ENCODE measurements at regions not wholly inside any gene's neighbourhood (a gene's known extent, or its start where the extent isn't known, plus 50 kb on each side); places are given as distances from the start of the nearest gene placed in this dataset.

DNA sequence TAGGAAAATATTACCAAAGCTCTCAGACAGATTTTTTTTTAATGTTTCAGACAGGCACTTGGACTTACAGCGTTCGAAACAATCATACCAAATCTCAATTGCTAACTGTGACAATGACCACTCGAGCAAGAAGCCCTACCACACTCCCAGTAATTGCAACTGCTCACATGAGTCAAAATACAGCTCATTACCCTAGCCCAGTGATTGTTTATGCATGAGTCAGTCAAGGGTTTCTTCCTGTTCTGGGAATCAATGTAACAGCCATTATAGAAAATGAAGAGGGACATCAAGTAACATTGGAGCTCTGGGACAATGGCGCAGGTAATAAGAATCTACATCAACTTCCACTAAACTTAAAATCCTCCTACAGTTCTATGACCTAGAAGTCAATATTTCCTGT is 56.1 kb upstream of the SH3GLB1 start:
- Histone ChIP-seq H3K9me3 (ENCODE audit: insufficient read depth, low read depth, low read length) (no peaks in the 10 kb centered on the region), H3K23ac (ENCODE audit: low read length) (no peak overlapping the region), H2AK5ac (ENCODE audit: low read length) (no peak overlapping the region), H3K4me1 (ENCODE audit: control insufficient read depth in 1 of 2, insufficient read depth in 2 of 2, low read length in 2 of 2) (no peaks in the 10 kb centered on the region), H2BK120ac (ENCODE audit: insufficient read depth, low read length, poor library complexity) (no peak overlapping the region), H3K4ac (ENCODE audit: low read depth, low read length) (no peak overlapping the region), H3K14ac (ENCODE audit: low read length) (no peak overlapping the region), H3K27me3 (ENCODE audit: insufficient read depth, low read length) (no peaks in the 10 kb centered on the region), H3K36me3 (ENCODE audit: control insufficient read depth in 1 of 2, insufficient read depth in 2 of 2, low read length in 2 of 2) (no peaks in the 10 kb centered on the region), H3K79me2 (ENCODE audit: control insufficient read depth, insufficient read depth, low read length, poor library complexity) (no peaks in the 10 kb centered on the region), H2BK5ac (ENCODE audit: low read depth, low read length, poor library complexity) (no peak overlapping the region), H2AFZ (ENCODE audit: insufficient read depth, low read length, poor library complexity) (no peak overlapping the region), H3K4me2 (ENCODE audit: low read length) (no peak overlapping the region), H4K91ac (ENCODE audit: low read depth, low read length) (no peak overlapping the region), H3K4me3 (ENCODE audit: low read depth, low read length) (no peak overlapping the region), H4K12ac (ENCODE audit: low read depth, low read length) (no peak overlapping the region), H3K18ac (ENCODE audit: low read length) (no peak overlapping the region), H3K9ac (ENCODE audit: low read length) (no peak overlapping the region), H3K79me1 (ENCODE audit: low read length) (no peaks in the 10 kb centered on the region), H2BK12ac (ENCODE audit: low read length) (no peak overlapping the region), H3K27ac (ENCODE audit: low read depth, low read length) (no peak overlapping the region), H4K8ac (ENCODE audit: low read depth, low read length) (no peak overlapping the region)
- DNase-seq = peak; percentile 40 to 66
- WGBS (ENCODE audit: extremely low coverage, insufficient coverage, insufficient read length) = no CpG with 5 or more reads among the region's 4 CpGs

DNA sequence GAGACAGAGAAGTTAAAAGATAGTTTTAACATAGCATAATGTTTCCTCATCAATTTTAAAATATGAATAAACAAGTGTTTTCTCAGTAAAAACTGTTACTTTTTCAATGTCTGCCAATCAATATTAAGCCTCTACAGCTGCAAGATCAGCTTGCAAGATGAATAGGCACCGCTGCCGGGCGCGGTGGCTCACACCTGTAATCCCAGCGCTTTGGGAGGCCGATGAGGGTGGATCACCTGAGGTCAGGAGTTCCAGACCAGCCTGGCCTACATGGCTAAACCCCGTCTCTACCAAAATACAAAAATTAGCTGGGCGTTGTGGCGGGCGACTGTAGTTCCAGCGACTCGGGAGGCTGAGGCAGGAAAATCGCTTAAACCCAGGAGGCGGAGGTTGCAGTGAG is 54.8 kb upstream of the SH3GLB1 start:
- Histone ChIP-seq H2AK5ac (ENCODE audit: low read length) (no peak overlapping the region), H3K4me2 (ENCODE audit: low read length) (no peak overlapping the region), H3K36me3 (ENCODE audit: control insufficient read depth in 1 of 2, insufficient read depth in 2 of 2, low read length in 2 of 2) (no peaks in the 10 kb centered on the region), H2BK120ac (ENCODE audit: insufficient read depth, low read length, poor library complexity) (no peak overlapping the region), H3K27me3 (ENCODE audit: insufficient read depth, low read length) (no peaks in the 10 kb centered on the region), H3K4me3 (ENCODE audit: low read depth, low read length) (no peak overlapping the region), H2BK12ac (ENCODE audit: low read length) (no peak overlapping the region), H3K14ac (ENCODE audit: low read length) (no peak overlapping the region), H4K91ac (ENCODE audit: low read depth, low read length) (no peak overlapping the region), H3K18ac (ENCODE audit: low read length) (no peak overlapping the region), H3K27ac (ENCODE audit: low read depth, low read length) (no peak overlapping the region), H3K4ac (ENCODE audit: low read depth, low read length) (no peak overlapping the region), H2BK5ac (ENCODE audit: low read depth, low read length, poor library complexity) (no peak overlapping the region), H3K23ac (ENCODE audit: low read length) (no peak overlapping the region), H2AFZ (ENCODE audit: insufficient read depth, low read length, poor library complexity) (no peak overlapping the region), H3K79me2 (ENCODE audit: control insufficient read depth, insufficient read depth, low read length, poor library complexity) (no peaks in the 10 kb centered on the region), H3K79me1 (ENCODE audit: low read length) (no peaks in the 10 kb centered on the region), H4K12ac (ENCODE audit: low read depth, low read length) (no peak overlapping the region), H3K4me1 (ENCODE audit: control insufficient read depth in 1 of 2, insufficient read depth in 2 of 2, low read length in 2 of 2) (no peaks in the 10 kb centered on the region), H4K8ac (ENCODE audit: low read depth, low read length) (no peak overlapping the region), H3K9ac (ENCODE audit: low read length) (no peak overlapping the region), H3K9me3 (ENCODE audit: insufficient read depth, low read depth, low read length) (no peaks in the 10 kb centered on the region)
- no CpG with 5 or more reads among the region's 14 CpGs for WGBS (ENCODE audit: extremely low coverage, insufficient coverage, insufficient read length)
- DNase-seq = no peak

DNA sequence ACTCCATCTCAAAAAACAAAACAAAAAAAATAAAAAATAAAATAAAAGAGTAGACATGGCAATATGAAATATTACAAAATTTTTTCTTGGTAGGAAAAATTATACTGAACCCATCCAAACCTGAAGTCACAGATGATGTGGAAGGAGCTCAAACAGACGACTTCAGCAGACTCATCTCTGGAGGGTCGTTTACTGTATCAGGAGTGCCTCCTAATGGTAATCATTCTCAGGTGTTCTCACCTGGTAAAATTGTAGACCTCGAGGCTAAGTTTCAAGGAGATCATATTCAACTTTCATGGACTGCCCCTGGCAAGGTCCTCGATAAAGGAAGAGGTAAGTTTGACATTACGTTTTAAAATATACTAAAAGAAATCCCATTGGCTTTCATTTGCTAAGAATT is 54.3 kb upstream of the SH3GLB1 start:
- H4K8ac ChIP-seq (ENCODE audit: low read depth, low read length) = no peak overlapping the region
- WGBS (ENCODE audit: extremely low coverage, insufficient coverage, insufficient read length) = no CpG with 5 or more reads among the region's 5 CpGs
- H3K18ac ChIP-seq (ENCODE audit: low read length) = no peak overlapping the region
- no peaks in the 10 kb centered on the region for H3K4me1 ChIP-seq (ENCODE audit: control insufficient read depth in 1 of 2, insufficient read depth in 2 of 2, low read length in 2 of 2)
- no peak overlapping the region for H3K27ac ChIP-seq (ENCODE audit: low read depth, low read length)
- no peak overlapping the region for H3K4me3 ChIP-seq (ENCODE audit: low read depth, low read length)
- no peak overlapping the region for H4K12ac ChIP-seq (ENCODE audit: low read depth, low read length)
- no peak overlapping the region for H3K4me2 ChIP-seq (ENCODE audit: low read length)
- H3K14ac ChIP-seq (ENCODE audit: low read length) = no peak overlapping the region
- H2AFZ ChIP-seq (ENCODE audit: insufficient read depth, low read length, poor library complexity) = no peak overlapping the region
- no peak overlapping the region for H3K4ac ChIP-seq (ENCODE audit: low read depth, low read length)
- H2BK5ac ChIP-seq (ENCODE audit: low read depth, low read length, poor library complexity) = no peak overlapping the region
- H3K79me1 ChIP-seq (ENCODE audit: low read length) = no peaks in the 10 kb centered on the region
- H3K36me3 ChIP-seq (ENCODE audit: control insufficient read depth in 1 of 2, insufficient read depth in 2 of 2, low read length in 2 of 2) = no peaks in the 10 kb centered on the region
- H3K79me2 ChIP-seq (ENCODE audit: control insufficient read depth, insufficient read depth, low read length, poor library complexity) = no peaks in the 10 kb centered on the region
- H2AK5ac ChIP-seq (ENCODE audit: low read length) = no peak overlapping the region
- no peak overlapping the region for H2BK12ac ChIP-seq (ENCODE audit: low read length)
- H4K91ac ChIP-seq (ENCODE audit: low read depth, low read length) = no peak overlapping the region
- no peak overlapping the region for H2BK120ac ChIP-seq (ENCODE audit: insufficient read depth, low read length, poor library complexity)
- no peak overlapping the region for H3K9ac ChIP-seq (ENCODE audit: low read length)
- no peak overlapping the region for H3K23ac ChIP-seq (ENCODE audit: low read length)
- no peaks in the 10 kb centered on the region for H3K27me3 ChIP-seq (ENCODE audit: insufficient read depth, low read length)
- H3K9me3 ChIP-seq (ENCODE audit: insufficient read depth, low read depth, low read length) = no peaks in the 10 kb centered on the region
- no peak for DNase-seq

All from trophoblast cell (in vitro differentiated cells and primary cell).